GM12878 (cell line): ENCODE measurements at regions not wholly inside any gene's neighbourhood (a gene's known extent, or its start where the extent isn't known, plus 50 kb on each side); places are given as distances from the start of the nearest gene placed in this dataset.

Experiments
- ATAC-seq: fragments of 200-7000 bp; cut with Tn5 transposase; 3 replicates; pipeline ENCODE4 v1.9.1; 2020; ENCODE audit warnings: mild to moderate bottlenecking, moderate library complexity
- BruUV-seq: library from RNA; stranded (reverse); fragments of 400-500 nt; replicated peaks from 2 replicates; lab custom pipeline; 2021; lab: Mats Ljungman, UMichigan
- CTCF ChIA-PET: fragments of 300-600 bp; sonication (Branson Sonifier 250); formaldehyde crosslinking; extraction: SDS; loops from one replicate; lab custom pipeline; 2021; ENCODE audit warnings: inconsistent platforms; lab: Yijun Ruan, JAX
- POLR2A ChIA-PET: fragments of 350-600 bp; formaldehyde crosslinking; extraction: SDS; loops from one replicate; lab custom pipeline; 2021; ENCODE audit warnings: inconsistent platforms; lab: Charles Lee
- RAD21 ChIA-PET: fragments of 300-600 bp; sonication (Branson Sonifier 250); formaldehyde crosslinking; loops from one replicate; lab custom pipeline; 2023; ENCODE audit warnings: antibody characterized with exemption; ENCODE audit not compliant: unreplicated experiment; lab: Charles Lee
- SMC1A ChIA-PET: fragments of 300-600 bp; sonication (Branson Sonifier 250); formaldehyde crosslinking; loops from one replicate; lab custom pipeline; 2023; ENCODE audit not compliant: unreplicated experiment, uncharacterized antibody; lab: Charles Lee
- DNase-seq: peaks from one replicate; pipeline ENCODE4 v3.0.0-alpha.2; 2011; ENCODE audit warnings: low read depth, low spot score
- FAIRE-seq: peaks from 3 replicates; lab custom pipeline; 2011; peaks lifted over from hg19 to GRCh38; lab: Jason Lieb, UNC
- H2AFZ ChIP-seq: 2 replicates; pipeline ENCODE4 v1.6.0; 2011; ENCODE audit warnings: low read depth, low read length, control low read depth; ENCODE audit not compliant: control insufficient read depth
- H3K27ac ChIP-seq: 2 replicates; pipeline ENCODE4 v1.5.1; 2011; ENCODE audit warnings: control low read depth; ENCODE audit not compliant: control insufficient read depth, insufficient read depth
- H3K27me3 ChIP-seq, 2 experiments: replicated peaks in 1 of 2; 2 replicates each; pipeline versions ENCODE4 v1.6.0 to v1.6.1; 2011; ENCODE audit warnings: low read length in 1 of 2; ENCODE audit not compliant: control insufficient read depth in 2 of 2, insufficient read depth in 2 of 2
- H3K36me3 ChIP-seq, 2 experiments: 2 replicates each; pipeline ENCODE4 v1.5.1; 2011; ENCODE audit warnings: low read length in 1 of 2; ENCODE audit not compliant: control insufficient read depth in 2 of 2, insufficient read depth in 2 of 2
- H3K4me1 ChIP-seq: 2 replicates; pipeline ENCODE4 v1.6.1; 2011; ENCODE audit warnings: mild to moderate bottlenecking, low read length, moderate library complexity, mixed read lengths; ENCODE audit not compliant: control insufficient read depth, insufficient read depth
- H3K4me2 ChIP-seq: 2 replicates; pipeline ENCODE4 v1.6.0; 2011; ENCODE audit warnings: control low read depth; ENCODE audit not compliant: control insufficient read depth, insufficient read depth
- H3K4me3 ChIP-seq: fragments of 200-600 bp; sonication (generic); 2 replicates; pipeline ENCODE4 v1.5.1; 2016
- H3K79me2 ChIP-seq: 2 replicates; pipeline ENCODE4 v1.6.0; 2011; ENCODE audit warnings: low read length; ENCODE audit not compliant: control insufficient read depth, insufficient read depth
- H3K9ac ChIP-seq: 2 replicates; pipeline ENCODE4 v1.8.0; 2011; ENCODE audit warnings: low read length, control low read depth, mixed read lengths; ENCODE audit not compliant: control insufficient read depth, insufficient read depth
- H3K9me3 ChIP-seq: replicated peaks from 3 replicates; pipeline ENCODE4 v1.5.1; 2011; ENCODE audit warnings: mild to moderate bottlenecking, low read length; ENCODE audit not compliant: control insufficient read depth, insufficient read depth
- H4K20me1 ChIP-seq: 2 replicates; pipeline ENCODE4 v1.6.0; 2011; ENCODE audit not compliant: control insufficient read depth, insufficient read depth
- ATF2 ChIP-seq: IDR thresholded peaks from 2 replicates; pipeline ENCODE4 v1.6.1; 2012; ENCODE audit warnings: low read length, inconsistent platforms
- CHD4 ChIP-seq: fragments of 200-600 bp; sonication (generic); IDR thresholded peaks from 2 replicates; pipeline ENCODE4 v1.6.1; 2016; ENCODE audit warnings: mild to moderate bottlenecking
- CREB1 ChIP-seq: IDR thresholded peaks from 2 replicates; pipeline ENCODE4 v1.6.1; 2012; ENCODE audit warnings: low read depth, mild to moderate bottlenecking, inconsistent platforms
- EED ChIP-seq: sonication (generic); IDR thresholded peaks from 2 replicates; pipeline ENCODE4 v1.6.1; 2016; ENCODE audit warnings: antibody characterized with exemption, low read depth
- FOXK2 ChIP-seq: fragments of 450-650 bp; IDR thresholded peaks from 2 replicates; pipeline ENCODE4 v1.6.1; 2017; ENCODE audit warnings: mild to moderate bottlenecking, moderate library complexity
- HDAC2 ChIP-seq: fragments of 200-600 bp; sonication (generic); IDR thresholded peaks from 2 replicates; pipeline ENCODE4 v1.6.1; 2017
- IKZF1 ChIP-seq: fragments of 450-650 bp; conservative IDR thresholded peaks from 2 replicates; pipeline ENCODE4 v1.6.1; 2017; ENCODE audit warnings: antibody characterized with exemption, mild to moderate bottlenecking
- KAT2A ChIP-seq: conservative IDR thresholded peaks from 2 replicates; pipeline ENCODE4 v1.6.1; 2011; ENCODE audit warnings: low read depth, low read length; ENCODE audit not compliant: control insufficient read depth
- KLF5 ChIP-seq: fragments of 450-650 bp; IDR thresholded peaks from 2 replicates; pipeline ENCODE4 v1.6.1; 2014; ENCODE audit warnings: mild to moderate bottlenecking; ENCODE audit not compliant: partially characterized antibody
- MTA2 ChIP-seq: fragments of 450-650 bp; IDR thresholded peaks from 2 replicates; pipeline ENCODE4 v1.6.1; 2016; ENCODE audit warnings: low read depth, mild to moderate bottlenecking, moderate library complexity
- MTA3 ChIP-seq: IDR thresholded peaks from 2 replicates; pipeline ENCODE4 v1.6.1; 2012; ENCODE audit warnings: low read length, inconsistent platforms, borderline replicate concordance
- MYB ChIP-seq: fragments of 150-350 bp; IDR thresholded peaks from 2 replicates; pipeline ENCODE4 v1.6.1; 2014; ENCODE audit warnings: mild to moderate bottlenecking, low read depth, low read length, borderline replicate concordance
- NFYB ChIP-seq: IDR thresholded peaks from 2 replicates; pipeline ENCODE4 v1.6.1; 2011; ENCODE audit warnings: low read depth, mild to moderate bottlenecking, low read length, improper control_type of control experiment, moderate library complexity; ENCODE audit not compliant: insufficient read depth
- NR2C2 ChIP-seq: IDR thresholded peaks from 2 replicates; pipeline ENCODE4 v1.6.1; 2011; ENCODE audit warnings: borderline replicate concordance, low read depth; ENCODE audit not compliant: control insufficient read depth, insufficient read length
- RCOR1 ChIP-seq: conservative IDR thresholded peaks from 2 replicates; pipeline ENCODE4 v1.6.1; 2012; ENCODE audit warnings: low read depth, low read length, improper control_type of control experiment
- RELA ChIP-seq: fragments of 450-650 bp; IDR thresholded peaks from 2 replicates; pipeline ENCODE4 v1.8.0; 2014; ENCODE audit warnings: borderline replicate concordance; ENCODE audit not compliant: partially characterized antibody
- SKIL ChIP-seq: fragments of 450-650 bp; IDR thresholded peaks from 2 replicates; pipeline ENCODE4 v1.6.1; 2017; ENCODE audit warnings: mild to moderate bottlenecking, low read depth, inconsistent platforms; ENCODE audit not compliant: poor library complexity, severe bottlenecking
- SP1 ChIP-seq: IDR thresholded peaks from one replicate; pipeline ENCODE4 v1.6.1; 2011; ENCODE audit warnings: low read depth, low read length
- SREBF2 ChIP-seq: IDR thresholded peaks from 2 replicates; pipeline ENCODE4 v1.6.1; 2012; ENCODE audit warnings: mild to moderate bottlenecking, low read length
- ZNF217 ChIP-seq: fragments of 450-650 bp; IDR thresholded peaks from 2 replicates; pipeline ENCODE4 v1.6.1; 2017; ENCODE audit warnings: antibody characterized with exemption, mild to moderate bottlenecking
- WGBS: methylation state at CpG from one replicate; pipeline ENCODE4 v1.1.6; 2016; ENCODE audit warnings: low lambda C conversion rate; ENCODE audit not compliant: insufficient replicate concordance, insufficient coverage; ENCODE audit errors: missing lambda C conversion rate; 5-methylcytosine and 5-hydroxymethylcytosine counted together
- in situ Hi-C: fragments of 300-500 bp; cut with MboI; formaldehyde crosslinking; loops from 9 replicates; pipeline ENCODE4 v1.14.3; 2018; ENCODE audit warnings: mixed read lengths
- intact Hi-C: fragments of 100-400 bp; cut with micrococcal nuclease; formaldehyde crosslinking; loops from one replicate; pipeline ENCODE4 v1.14.2; 2022; ENCODE audit not compliant: unreplicated experiment

GRCh38 chr2:220006152-220006621, 378.8 kb downstream of the SLC4A3 start (continued):
- TF ChIP-seq SKIL, result peak; percentile 24
- TF ChIP-seq SREBF2, result no peak
- TF ChIP-seq FOXK2, result no peak
- TF ChIP-seq MYB, result no peak
- TF ChIP-seq MTA2, result peak; percentile 76
- peak; percentile 28; the same call in 1 of the 2 replicates for TF ChIP-seq IKZF1
- no peak for TF ChIP-seq KLF5
- no peak for TF ChIP-seq NFYB

GRCh38 chr2:220011859-220012258, 384.4 kb downstream of the SLC4A3 start:
- POLR2A ChIA-PET, result no interaction called here
- no peak for DNase-seq
- Histone ChIP-seq H3K36me3 (no peaks in the 10 kb centered on the region), H3K4me2 (no peak overlapping the region), H3K9me3 (no peaks in the 10 kb centered on the region), H2AFZ (no peak overlapping the region), H3K9ac (no peak overlapping the region), H3K4me3 (no peak overlapping the region), H3K79me2 (no peaks in the 10 kb centered on the region), H4K20me1 (no peaks in the 10 kb centered on the region), H3K27ac (no peak overlapping the region), H3K4me1 (no peaks in the 10 kb centered on the region), H3K27me3 (no peaks in the 10 kb centered on the region)
- in situ Hi-C loops, result no loop called here
- BruUV-seq, result no TSS peak
- FAIRE-seq, result no peak
- ATAC-seq, result no peak
- SMC1A ChIA-PET, result interaction anchor here (1.3 kb wide), 1 partner anchor 14 kb away, joined by 4 read pairs; no protein-coding TSS in a partner anchor
- CTCF ChIA-PET, result interaction anchor here (1.1 kb wide), 1 partner anchor 16 kb away, joined by 4 read pairs; no protein-coding TSS in a partner anchor
- RAD21 ChIA-PET, result no interaction called here
- TF ChIP-seq EED (no peak), KAT2A (no peak), ZNF217 (no peak), MTA3 (no peak), ATF2 (no peak), HDAC2 (no peak), RCOR1 (no peak), SREBF2 (no peak), SKIL (no peak), NR2C2 (no peak), SP1 (no peak), RELA (no peak), CREB1 (no peak), CHD4 (no peak)
- WGBS, result 0% methylated on average over 1 of the region's 1 CpG
- intact Hi-C loops, result no loop called here
